CD14-positive monocyte (primary cell): ENCODE measurements at regions not wholly inside any gene's neighbourhood (a gene's known extent, or its start where the extent isn't known, plus 50 kb on each side); places are given as distances from the start of the nearest gene placed in this dataset.

Source experiments
- DNase-seq, 3 donors: peaks; one replicate each; pipeline ENCODE4 v3.0.0-alpha.2; 2011 to 2022
- H2AFZ ChIP-seq: 2 replicates; pipeline ENCODE4 v1.6.0; 2012; ENCODE audit warnings: mild to moderate bottlenecking, low read depth, low read length, inconsistent platforms; ENCODE audit not compliant: insufficient read depth, poor library complexity, severe bottlenecking
- H3K27ac ChIP-seq, 2 donors: 1 replicate in 1 of 2; 2 replicates in 1 of 2; pipeline ENCODE4 v1.5.1; 2012 to 2013; ENCODE audit warnings: low read length in 2 of 2, control low read depth in 1 of 2, inconsistent platforms in 1 of 2, low read depth in 1 of 2, mild to moderate bottlenecking in 1 of 2
- H3K27me3 ChIP-seq, 2 donors: one replicate each; pipeline versions ENCODE4 v1.6.0 to v1.6.1; 2011 to 2013; ENCODE audit warnings: low read length in 2 of 2; ENCODE audit not compliant: control insufficient read depth in 2 of 2, insufficient read depth in 2 of 2
- H3K36me3 ChIP-seq, 2 donors: replicated peaks in 1 of 2; 1 replicate in 1 of 2; 2 replicates in 1 of 2; pipeline versions ENCODE4 v1.5.1 to v1.6.1; 2012 to 2013; ENCODE audit warnings: low read length in 2 of 2, control low read depth in 1 of 2, inconsistent platforms in 1 of 2, mild to moderate bottlenecking in 1 of 2; ENCODE audit not compliant: insufficient read depth in 2 of 2, control insufficient read depth in 1 of 2
- H3K4me1 ChIP-seq, 2 donors: 1 replicate in 1 of 2; 2 replicates in 1 of 2; pipeline versions ENCODE4 v1.5.1 to v1.6.1; 2012 to 2013; ENCODE audit warnings: low read length in 2 of 2, control low read depth in 1 of 2, inconsistent platforms in 1 of 2, mild to moderate bottlenecking in 1 of 2, moderate library complexity in 1 of 2; ENCODE audit not compliant: insufficient read depth in 2 of 2, control insufficient read depth in 1 of 2
- H3K4me2 ChIP-seq: replicated peaks from 2 replicates; pipeline ENCODE3; 2012; ENCODE audit warnings: low read length, moderate library complexity, mild to moderate bottlenecking; ENCODE audit not compliant: poor library complexity, severe bottlenecking; ENCODE audit errors: extremely low read depth
- H3K4me3 ChIP-seq, 3 experiments: fragments of 200-600 bp in 1 of 3; sonication (generic) in 1 of 3; replicated peaks in 1 of 3; 1 replicate in 2 of 3; 2 replicates in 1 of 3; pipeline ENCODE4 v1.5.1; 2011 to 2013; ENCODE audit warnings: low read length in 3 of 3, mild to moderate bottlenecking in 3 of 3, control low read depth in 2 of 3, low read depth in 2 of 3, inconsistent platforms in 1 of 3, moderate library complexity in 1 of 3
- H3K79me2 ChIP-seq: 2 replicates; pipeline ENCODE4 v1.6.0; 2012; ENCODE audit warnings: mild to moderate bottlenecking, control low read depth, inconsistent platforms, low read length, moderate library complexity; ENCODE audit not compliant: insufficient read depth
- H3K9ac ChIP-seq: 2 replicates; pipeline ENCODE4 v1.6.0; 2017; ENCODE audit warnings: low read length, mild to moderate bottlenecking; ENCODE audit not compliant: insufficient read depth, poor library complexity, severe bottlenecking
- H3K9me3 ChIP-seq, 2 donors: replicated peaks in 1 of 2; 1 replicate in 1 of 2; 2 replicates in 1 of 2; pipeline versions ENCODE4 v1.5.1 to v1.6.1; 2012 to 2013; ENCODE audit warnings: low read length in 2 of 2, control low read depth in 1 of 2; ENCODE audit not compliant: control insufficient read depth in 1 of 2, insufficient read depth in 1 of 2
- H4K20me1 ChIP-seq: 2 replicates; pipeline ENCODE4 v1.6.0; 2012; ENCODE audit warnings: mild to moderate bottlenecking, low read length, control low read depth, moderate library complexity; ENCODE audit not compliant: insufficient read depth
- H3K27ac Mint-ChIP-seq, 7 donors: one replicate each; pipeline ENCODE4 v1.8.0; 2020; ENCODE audit warnings: mild to moderate bottlenecking in 7 of 7, mixed read lengths in 7 of 7, moderate library complexity in 6 of 7, inconsistent platforms in 2 of 7
- H3K27me3 Mint-ChIP-seq, 3 donors: one replicate each; pipeline ENCODE4 v1.8.0; 2021 to 2022; ENCODE audit warnings: low read depth in 3 of 3, mild to moderate bottlenecking in 3 of 3, mixed read lengths in 3 of 3, moderate library complexity in 3 of 3, inconsistent platforms in 1 of 3
- H3K36me3 Mint-ChIP-seq, 2 donors: one replicate each; pipeline ENCODE4 v1.8.0; 2020; ENCODE audit warnings: mixed read lengths in 2 of 2, inconsistent platforms in 1 of 2, mild to moderate bottlenecking in 1 of 2
- H3K4me1 Mint-ChIP-seq: one replicate; pipeline ENCODE4 v1.8.0; 2020; ENCODE audit warnings: mild to moderate bottlenecking, mixed read lengths
- H3K4me3 Mint-ChIP-seq, 2 donors: one replicate each; pipeline ENCODE4 v1.8.0; 2020; ENCODE audit warnings: mild to moderate bottlenecking in 2 of 2, mixed read lengths in 2 of 2, moderate library complexity in 1 of 2
- H3K9me3 Mint-ChIP-seq, 7 donors: one replicate each; pipeline ENCODE4 v1.8.0; 2020 to 2022; ENCODE audit warnings: mixed read lengths in 7 of 7, mild to moderate bottlenecking in 6 of 7, moderate library complexity in 6 of 7, inconsistent platforms in 2 of 7
- WGBS: methylation state at CpG from one replicate; pipeline ENCODE4 v1.1.5; 2013; ENCODE audit warnings: missing lambda C conversion rate; ENCODE audit not compliant: insufficient coverage; 5-methylcytosine and 5-hydroxymethylcytosine counted together
- intact Hi-C, 2 donors: fragments of 100-400 bp; cut with micrococcal nuclease; formaldehyde crosslinking; loops; one replicate each; pipeline versions ENCODE4 v1.15.0 to v1.15.1; 2023
- TF ChIP-seq, protein P1 (sequence below): fragments of 200-600 bp; IDR thresholded peaks from one replicate; pipeline ENCODE4 v1.8.0; 2022; ENCODE audit warnings: antibody characterized with exemption, mild to moderate bottlenecking

DNA sequence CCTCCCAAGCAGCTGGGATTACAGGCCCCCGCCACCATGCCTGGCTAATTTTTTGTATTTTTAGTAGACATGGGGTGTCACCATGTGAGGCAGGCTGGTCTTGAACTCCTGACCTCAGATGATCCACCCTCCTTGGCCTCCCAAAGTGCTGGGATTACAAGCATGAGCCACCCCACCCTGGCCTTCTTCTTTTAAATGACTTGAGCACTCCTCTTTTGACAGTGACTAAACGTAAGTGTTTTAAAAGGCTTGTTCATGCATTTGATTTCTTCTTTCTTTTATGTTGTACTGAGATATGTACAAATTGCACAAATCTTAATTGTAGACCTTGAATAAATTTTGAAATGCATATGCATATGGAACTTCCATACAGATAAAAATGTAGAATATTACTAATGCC lies 337.9 kb downstream of the CETN3 start:
- Mint-ChIP-seq H3K27ac (no peak overlapping the region), H3K4me1 (no peaks in the 10 kb centered on the region), H3K36me3 (no peaks in the 10 kb centered on the region), H3K9me3 (peaks cover 2 to 20% (median 6%) of the 10 kb centered on the region in 7 donors), H3K4me3 (no peak overlapping the region), H3K27me3 (peaks cover 0 to 2% (median 0%) of the 10 kb centered on the region in 3 donors)
- Histone ChIP-seq H3K79me2 (no peaks in the 10 kb centered on the region), H3K27me3 (no peaks in the 10 kb centered on the region), H3K36me3 (no peaks in the 10 kb centered on the region), H3K4me3 (no peak overlapping the region), H3K9me3 (peaks cover 0 to 7% of the 10 kb centered on the region in 2 donors), H3K4me2 (no peak overlapping the region), H3K9ac (no peak overlapping the region), H3K27ac (no peak overlapping the region), H4K20me1 (no peaks in the 10 kb centered on the region), H3K4me1 (no peaks in the 10 kb centered on the region), H2AFZ (no peak overlapping the region)
- TF ChIP-seq, protein P1, sequence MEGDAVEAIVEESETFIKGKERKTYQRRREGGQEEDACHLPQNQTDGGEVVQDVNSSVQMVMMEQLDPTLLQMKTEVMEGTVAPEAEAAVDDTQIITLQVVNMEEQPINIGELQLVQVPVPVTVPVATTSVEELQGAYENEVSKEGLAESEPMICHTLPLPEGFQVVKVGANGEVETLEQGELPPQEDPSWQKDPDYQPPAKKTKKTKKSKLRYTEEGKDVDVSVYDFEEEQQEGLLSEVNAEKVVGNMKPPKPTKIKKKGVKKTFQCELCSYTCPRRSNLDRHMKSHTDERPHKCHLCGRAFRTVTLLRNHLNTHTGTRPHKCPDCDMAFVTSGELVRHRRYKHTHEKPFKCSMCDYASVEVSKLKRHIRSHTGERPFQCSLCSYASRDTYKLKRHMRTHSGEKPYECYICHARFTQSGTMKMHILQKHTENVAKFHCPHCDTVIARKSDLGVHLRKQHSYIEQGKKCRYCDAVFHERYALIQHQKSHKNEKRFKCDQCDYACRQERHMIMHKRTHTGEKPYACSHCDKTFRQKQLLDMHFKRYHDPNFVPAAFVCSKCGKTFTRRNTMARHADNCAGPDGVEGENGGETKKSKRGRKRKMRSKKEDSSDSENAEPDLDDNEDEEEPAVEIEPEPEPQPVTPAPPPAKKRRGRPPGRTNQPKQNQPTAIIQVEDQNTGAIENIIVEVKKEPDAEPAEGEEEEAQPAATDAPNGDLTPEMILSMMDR, result no peak
- intact Hi-C loops, result no loop called here
- no CpG with 5 or more reads among the region's 2 CpGs for WGBS
- no peak for DNase-seq

DNA sequence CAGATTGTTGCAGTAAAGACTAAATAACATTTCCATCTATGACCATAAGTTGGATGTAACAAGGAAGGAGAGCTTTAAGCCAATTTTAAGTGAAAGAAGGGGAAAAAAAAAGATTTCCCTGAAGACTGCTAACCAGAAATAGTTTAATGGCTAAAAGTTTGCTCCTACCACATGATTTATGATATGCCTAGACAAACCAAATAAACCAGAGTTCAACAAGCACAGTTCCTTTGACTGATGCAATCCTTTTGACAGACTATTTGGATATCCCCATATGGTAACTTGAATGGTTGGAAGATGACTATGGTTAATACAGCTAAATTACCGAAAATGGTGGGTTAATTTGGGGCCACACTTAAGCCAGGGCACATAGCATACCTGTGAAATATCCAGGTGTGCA lies 338.5 kb downstream of the CETN3 start:
- no peaks in the 10 kb centered on the region for H3K27me3 ChIP-seq
- no peak overlapping the region for H3K27ac ChIP-seq
- Mint-ChIP-seq H3K27me3 (peaks cover 0 to 2% (median 0%) of the 10 kb centered on the region in 3 donors), H3K27ac (no peak overlapping the region), H3K9me3 (peaks cover 2 to 20% (median 6%) of the 10 kb centered on the region in 7 donors), H3K4me3 (no peak overlapping the region), H3K4me1 (no peaks in the 10 kb centered on the region), H3K36me3 (no peaks in the 10 kb centered on the region)
- peaks cover 0 to 7% of the 10 kb centered on the region in 2 donors for H3K9me3 ChIP-seq
- no CpG with 5 or more reads among the region's 1 CpG for WGBS
- H3K4me3 ChIP-seq, result no peak overlapping the region
- no peak for DNase-seq
- no peak overlapping the region for H3K9ac ChIP-seq
- H4K20me1 ChIP-seq, result no peaks in the 10 kb centered on the region
- no peaks in the 10 kb centered on the region for H3K79me2 ChIP-seq
- intact Hi-C loops, result no loop called here
- H3K36me3 ChIP-seq, result no peaks in the 10 kb centered on the region
- H2AFZ ChIP-seq, result no peak overlapping the region
- TF ChIP-seq, protein P1, result no peak
- H3K4me1 ChIP-seq, result no peaks in the 10 kb centered on the region
- H3K4me2 ChIP-seq, result no peak overlapping the region
